Hepatocyte (in vitro differentiated cells): ENCODE measurements at regions not wholly inside any gene's neighbourhood (a gene's known extent, or its start where the extent isn't known, plus 50 kb on each side); places are given as distances from the start of the nearest gene placed in this dataset.

Experiments
- DNase-seq: peaks from one replicate; pipeline ENCODE4 v3.0.0-alpha.2; 2016; ENCODE audit warnings: low spot score
- H2AFZ ChIP-seq: fragments of 200-600 bp; sonication (generic); 2 replicates; pipeline ENCODE4 v1.6.0; 2016; ENCODE audit warnings: antibody characterized with exemption, mild to moderate bottlenecking
- H3K27ac ChIP-seq: fragments of 200-600 bp; sonication (generic); 2 replicates; pipeline ENCODE4 v1.5.1; 2016; ENCODE audit warnings: mild to moderate bottlenecking
- H3K27me3 ChIP-seq: fragments of 200-600 bp; sonication (generic); 2 replicates; pipeline ENCODE4 v1.6.1; 2016
- H3K36me3 ChIP-seq: fragments of 200-600 bp; sonication (generic); replicated peaks from 2 replicates; pipeline ENCODE4 v1.5.1; 2016; ENCODE audit warnings: low read depth; ENCODE audit not compliant: insufficient read depth
- H3K4me1 ChIP-seq: fragments of 200-600 bp; sonication (generic); 2 replicates; pipeline ENCODE4 v1.5.1; 2016; ENCODE audit warnings: mild to moderate bottlenecking, moderate library complexity; ENCODE audit not compliant: insufficient read depth
- H3K4me2 ChIP-seq: fragments of 200-600 bp; sonication (generic); 2 replicates; pipeline ENCODE4 v1.6.0; 2016
- H3K4me3 ChIP-seq: fragments of 200-600 bp; sonication (generic); 2 replicates; pipeline ENCODE4 v1.5.1; 2016; ENCODE audit warnings: mild to moderate bottlenecking
- H3K79me2 ChIP-seq: fragments of 200-600 bp; sonication (generic); 2 replicates; pipeline ENCODE4 v1.6.0; 2017; ENCODE audit warnings: mild to moderate bottlenecking
- H3K9me2 ChIP-seq: fragments of 200-600 bp; sonication (generic); replicated peaks from 2 replicates; pipeline ENCODE4 v1.6.0; 2017; ENCODE audit warnings: mild to moderate bottlenecking; ENCODE audit not compliant: insufficient read depth
- H3K9me3 ChIP-seq: fragments of 200-600 bp; sonication (generic); 2 replicates; pipeline ENCODE4 v1.5.1; 2016; ENCODE audit warnings: low read depth, mild to moderate bottlenecking
- H4K20me1 ChIP-seq: fragments of 200-600 bp; sonication (generic); 2 replicates; pipeline ENCODE4 v1.6.0; 2016; ENCODE audit warnings: mild to moderate bottlenecking; ENCODE audit not compliant: insufficient read depth, poor library complexity, severe bottlenecking
- CTCF ChIP-seq: fragments of 200-600 bp; sonication (generic); IDR thresholded peaks from 2 replicates; pipeline ENCODE4 v1.5.1; 2016; ENCODE audit warnings: antibody characterized with exemption, mild to moderate bottlenecking; ENCODE audit not compliant: poor library complexity
- EZH2 ChIP-seq: fragments of 200-600 bp; sonication (generic); IDR thresholded peaks from 2 replicates; pipeline ENCODE4 v1.6.1; 2016; ENCODE audit warnings: antibody characterized with exemption, mild to moderate bottlenecking, borderline replicate concordance
- EZH2phosphoT487 ChIP-seq: fragments of 200-600 bp; sonication (generic); IDR thresholded peaks from one replicate; pipeline ENCODE4 v1.6.1; 2018; ENCODE audit warnings: antibody characterized with exemption, mild to moderate bottlenecking, low read depth, moderate library complexity; ENCODE audit not compliant: unreplicated experiment, severe bottlenecking
- WGBS: methylation state at CpG from one replicate; pipeline ENCODE4 v1.1.6; 2016; ENCODE audit warnings: low lambda C conversion rate; ENCODE audit errors: missing lambda C conversion rate; 5-methylcytosine and 5-hydroxymethylcytosine counted together

- H3K27ac ChIP-seq, result no peak overlapping the region
- TF ChIP-seq EZH2phosphoT487 (no peak), CTCF (no peak), EZH2 (no peak)
- WGBS, result 78% methylated on average over 4 of the region's 4 CpGs
- H2AFZ ChIP-seq, result no peak overlapping the region
- no peak overlapping the region for H3K4me3 ChIP-seq
- H3K4me1 ChIP-seq, result no peaks in the 10 kb centered on the region
- no peaks in the 10 kb centered on the region for H4K20me1 ChIP-seq
- no peak overlapping the region for H3K4me2 ChIP-seq
- DNase-seq, result no peak
- no peaks in the 10 kb centered on the region for H3K27me3 ChIP-seq
- H3K9me2 ChIP-seq, result no peaks in the 10 kb centered on the region
- H3K36me3 ChIP-seq, result no peaks in the 10 kb centered on the region
- no peaks in the 10 kb centered on the region for H3K9me3 ChIP-seq
- no peaks in the 10 kb centered on the region for H3K79me2 ChIP-seq
Observed at GRCh38 chr7:51517187-51517586, 200.6 kb upstream of the COBL start.

- Histone ChIP-seq H3K36me3 (no peaks in the 10 kb centered on the region), H3K4me2 (no peak overlapping the region), H3K9me3 (no peaks in the 10 kb centered on the region), H2AFZ (no peak overlapping the region), H4K20me1 (no peaks in the 10 kb centered on the region), H3K27me3 (no peaks in the 10 kb centered on the region), H3K4me1 (no peaks in the 10 kb centered on the region), H3K4me3 (no peak overlapping the region), H3K27ac (no peak overlapping the region), H3K79me2 (no peaks in the 10 kb centered on the region), H3K9me2 (no peaks in the 10 kb centered on the region)
- WGBS, result 80% methylated on average over 5 of the region's 5 CpGs
- TF ChIP-seq EZH2 (no peak), CTCF (no peak), EZH2phosphoT487 (no peak)
- no peak for DNase-seq
Observed at GRCh38 chr7:51501620-51502019, 185.0 kb upstream of the COBL start.

- TF ChIP-seq CTCF (no peak), EZH2 (no peak), EZH2phosphoT487 (no peak)
- no peaks in the 10 kb centered on the region for H3K4me1 ChIP-seq
- no peaks in the 10 kb centered on the region for H3K27me3 ChIP-seq
- no peak overlapping the region for H3K4me2 ChIP-seq
- H3K36me3 ChIP-seq, result no peaks in the 10 kb centered on the region
- H3K9me2 ChIP-seq, result no peaks in the 10 kb centered on the region
- no peak overlapping the region for H2AFZ ChIP-seq
- 80% methylated on average over 2 of the region's 2 CpGs for WGBS
- no peak overlapping the region for H3K4me3 ChIP-seq
- no peak for DNase-seq
- no peaks in the 10 kb centered on the region for H4K20me1 ChIP-seq
- H3K27ac ChIP-seq, result no peak overlapping the region
- no peaks in the 10 kb centered on the region for H3K79me2 ChIP-seq
- no peaks in the 10 kb centered on the region for H3K9me3 ChIP-seq
Observed at GRCh38 chr7:51482976-51483375, 166.4 kb upstream of the COBL start.

- H3K9me2 ChIP-seq, result no peaks in the 10 kb centered on the region
- TF ChIP-seq EZH2phosphoT487, result no peak
- TF ChIP-seq EZH2, result no peak
- TF ChIP-seq CTCF, result no peak
- no peaks in the 10 kb centered on the region for H3K79me2 ChIP-seq
- no peaks in the 10 kb centered on the region for H3K27me3 ChIP-seq
- H3K4me3 ChIP-seq, result no peak overlapping the region
- no peaks in the 10 kb centered on the region for H3K9me3 ChIP-seq
- WGBS, result 85% methylated on average over 3 of the region's 3 CpGs
- no peaks in the 10 kb centered on the region for H3K4me1 ChIP-seq
- no peak overlapping the region for H2AFZ ChIP-seq
- H3K27ac ChIP-seq, result no peak overlapping the region
- DNase-seq, result peak; percentile 37
- no peak overlapping the region for H3K4me2 ChIP-seq
- H3K36me3 ChIP-seq, result no peaks in the 10 kb centered on the region
- no peaks in the 10 kb centered on the region for H4K20me1 ChIP-seq
Observed at GRCh38 chr7:51481421-51481820, 164.8 kb upstream of the COBL start.
